GM23338 (cell line): ENCODE measurements at regions not wholly inside any gene's neighbourhood (a gene's known extent, or its start where the extent isn't known, plus 50 kb on each side); places are given as distances from the start of the nearest gene placed in this dataset.
A peak's percentile ranks its signal among the peaks of the same experiment; 100 is the strongest.

Source experiments
- ATAC-seq: fragments of 200-7000 bp; cut with Tn5 transposase; 3 replicates; pipeline ENCODE4 v1.9.1; 2020
- DNase-seq: peaks from one replicate; pipeline ENCODE4 v3.0.0-alpha.2; 2015; ENCODE audit warnings: low spot score
- H2AFZ ChIP-seq: fragments of 200-600 bp; sonication (generic); 2 replicates; pipeline ENCODE4 v1.8.0; 2016; ENCODE audit warnings: antibody characterized with exemption, mild to moderate bottlenecking, moderate library complexity
- H3F3A ChIP-seq: fragments of 200-600 bp; sonication (generic); replicated peaks from 2 replicates; pipeline ENCODE4 v1.8.0; 2017; ENCODE audit warnings: antibody characterized with exemption, mixed run types, low read depth
- H3K27ac ChIP-seq: fragments of 200-600 bp; sonication (generic); 2 replicates; pipeline ENCODE4 v1.6.1; 2016; ENCODE audit warnings: low read depth
- H3K27me3 ChIP-seq: fragments of 200-600 bp; sonication (generic); 2 replicates; pipeline ENCODE4 v1.8.0; 2016; ENCODE audit warnings: mild to moderate bottlenecking, mixed run types, moderate library complexity; ENCODE audit not compliant: insufficient read depth
- H3K36me3 ChIP-seq: fragments of 200-600 bp; sonication (generic); 2 replicates; pipeline ENCODE4 v1.8.0; 2016; ENCODE audit warnings: mild to moderate bottlenecking; ENCODE audit not compliant: insufficient read depth
- H3K4me1 ChIP-seq: fragments of 200-600 bp; sonication (generic); 2 replicates; pipeline ENCODE4 v1.8.0; 2016; ENCODE audit warnings: mild to moderate bottlenecking, moderate library complexity; ENCODE audit not compliant: insufficient read depth
- H3K4me2 ChIP-seq: fragments of 200-600 bp; sonication (generic); 2 replicates; pipeline ENCODE4 v1.7.1; 2017; ENCODE audit warnings: mixed run types
- H3K4me3 ChIP-seq: fragments of 200-600 bp; sonication (generic); 2 replicates; pipeline ENCODE4 v1.6.1; 2016; ENCODE audit warnings: mixed run types
- H3K79me2 ChIP-seq: fragments of 200-600 bp; sonication (generic); replicated peaks from 2 replicates; pipeline ENCODE4 v1.8.0; 2017; ENCODE audit warnings: mild to moderate bottlenecking; ENCODE audit not compliant: insufficient read depth
- H3K9me2 ChIP-seq: fragments of 200-600 bp; sonication (generic); 2 replicates; pipeline ENCODE4 v1.8.0; 2017; ENCODE audit not compliant: insufficient read depth
- H4K20me1 ChIP-seq: fragments of 200-600 bp; sonication (generic); replicated peaks from 2 replicates; pipeline ENCODE4 v1.8.0; 2017; ENCODE audit warnings: mild to moderate bottlenecking; ENCODE audit not compliant: insufficient read depth
- H3K27ac Mint-ChIP-seq: 2 replicates; pipeline ENCODE4 v1.8.0; 2020; ENCODE audit warnings: inconsistent platforms, mild to moderate bottlenecking, moderate library complexity, mixed read lengths
- H3K27me3 Mint-ChIP-seq: 3 replicates; pipeline ENCODE4 v1.8.0; 2022; ENCODE audit warnings: low read depth, mild to moderate bottlenecking, moderate library complexity, mixed read lengths, inconsistent platforms; ENCODE audit not compliant: insufficient read depth, poor library complexity
- H3K36me3 Mint-ChIP-seq: 3 replicates; pipeline ENCODE4 v1.8.0; 2021; ENCODE audit warnings: low read depth, mild to moderate bottlenecking, inconsistent platforms, moderate library complexity, mixed read lengths
- H3K4me1 Mint-ChIP-seq: 3 replicates; pipeline ENCODE4 v1.8.0; 2020; ENCODE audit warnings: mild to moderate bottlenecking, inconsistent platforms, mixed read lengths
- H3K4me3 Mint-ChIP-seq: 3 replicates; pipeline ENCODE4 v1.8.0; 2021; ENCODE audit warnings: moderate library complexity, mild to moderate bottlenecking, inconsistent platforms, mixed read lengths
- H3K9me3 Mint-ChIP-seq: 3 replicates; pipeline ENCODE4 v1.8.0; 2020; ENCODE audit warnings: moderate library complexity, mild to moderate bottlenecking, inconsistent platforms, mixed read lengths
- CREB1 ChIP-seq: fragments of 250-450 bp; sonication (Bioruptor Pico); IDR thresholded peaks from 2 replicates; pipeline ENCODE4 v1.5.0; 2020; ENCODE audit warnings: low read depth, mild to moderate bottlenecking, moderate library complexity
- EZH2 ChIP-seq: fragments of 200-600 bp; sonication (generic); IDR thresholded peaks from one replicate; pipeline ENCODE4 v1.8.0; 2017; ENCODE audit warnings: antibody characterized with exemption, mild to moderate bottlenecking, low read depth; ENCODE audit not compliant: unreplicated experiment
- EZH2phosphoT487 ChIP-seq: fragments of 200-600 bp; sonication (generic); IDR thresholded peaks from one replicate; pipeline ENCODE4 v1.8.1; 2018; ENCODE audit warnings: antibody characterized with exemption; ENCODE audit not compliant: unreplicated experiment
- JUNB ChIP-seq: IDR thresholded peaks from one replicate; pipeline ENCODE4 v1.6.1; 2016; ENCODE audit warnings: antibody characterized with exemption; ENCODE audit not compliant: unreplicated experiment
- NANOG ChIP-seq: IDR thresholded peaks from 2 replicates; pipeline ENCODE4 v1.6.1; 2016; ENCODE audit warnings: antibody characterized with exemption, borderline replicate concordance
- POLR2AphosphoS5 ChIP-seq: IDR thresholded peaks from 2 replicates; pipeline ENCODE4 v1.6.1; 2016; ENCODE audit warnings: antibody characterized with exemption, low read depth
- STAT1 ChIP-seq: IDR thresholded peaks from one replicate; pipeline ENCODE4 v1.6.1; 2016; ENCODE audit warnings: antibody characterized with exemption; ENCODE audit not compliant: unreplicated experiment
- ZNF114 ChIP-seq: fragments of 250-450 bp; sonication (Bioruptor Pico); IDR thresholded peaks from 2 replicates; pipeline ENCODE4 v1.5.0; 2020; ENCODE audit warnings: mild to moderate bottlenecking, moderate library complexity
- ZNF331 ChIP-seq: fragments of 250-450 bp; sonication (Bioruptor Pico); IDR thresholded peaks from 2 replicates; pipeline ENCODE4 v1.5.0; 2020; ENCODE audit warnings: low read depth, mild to moderate bottlenecking, moderate library complexity
- TF ChIP-seq, protein P1 (sequence below): IDR thresholded peaks from 2 replicates; pipeline ENCODE4 v1.6.1; 2016; ENCODE audit warnings: antibody characterized with exemption
- TF ChIP-seq, protein P2 (sequence below), 2 experiments: fragments of 200-600 bp in 1 of 2; sonication (generic) in 1 of 2; conservative IDR thresholded peaks; 2 replicates each; pipeline versions ENCODE4 v1.5.1 to v1.6.1; 2016 to 2017; ENCODE audit warnings: antibody characterized with exemption in 2 of 2, low read depth in 2 of 2, mild to moderate bottlenecking in 2 of 2, moderate library complexity in 1 of 2
- TF ChIP-seq, protein P3 (sequence below): fragments of 250-450 bp; sonication (Bioruptor Pico); IDR thresholded peaks from 2 replicates; pipeline ENCODE4 v1.5.0; 2020; ENCODE audit warnings: mild to moderate bottlenecking, moderate library complexity
- TF ChIP-seq, protein P4 (sequence below): IDR thresholded peaks from one replicate; pipeline ENCODE4 v1.6.1; 2018; ENCODE audit warnings: antibody characterized with exemption; ENCODE audit not compliant: unreplicated experiment

DNA sequence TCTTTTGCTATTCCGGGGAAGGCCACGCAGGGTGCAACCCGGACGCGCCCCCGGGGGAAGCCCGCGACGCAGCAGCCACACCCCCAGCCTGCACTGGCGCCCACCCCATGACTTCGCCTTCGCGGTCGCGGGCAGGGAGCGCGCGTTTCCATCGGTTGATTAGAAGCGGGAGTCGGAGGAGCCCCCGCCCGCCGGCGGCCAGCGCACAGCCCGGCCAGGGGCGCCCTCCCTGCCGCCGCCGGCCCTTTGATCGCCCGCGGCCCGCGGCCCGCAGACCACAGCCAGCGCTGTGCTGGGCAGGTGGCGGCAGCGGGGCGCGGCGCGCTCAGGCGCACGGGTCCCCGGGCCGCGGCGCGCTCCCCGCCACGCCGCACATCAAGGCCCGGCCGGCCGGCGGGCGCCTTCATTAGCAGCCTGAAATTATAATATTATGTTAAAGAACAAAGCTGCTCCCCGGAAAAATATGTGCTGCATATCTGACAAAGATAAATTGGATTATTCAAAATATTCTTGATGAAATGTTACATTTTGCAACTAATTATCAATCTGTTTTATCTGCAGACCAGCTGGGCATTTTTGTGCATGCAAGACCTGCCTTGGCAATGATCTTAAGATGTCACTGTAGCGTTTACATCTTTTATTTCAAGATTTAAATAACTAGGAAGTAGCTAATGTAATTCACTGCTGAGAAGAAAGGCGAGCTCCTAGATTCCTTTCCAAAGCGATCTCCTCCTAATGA, 160.7 kb upstream of the MKI67 start:
- peaks cover 8% of the 10 kb centered on the region for H3K4me1 Mint-ChIP-seq
- H3K27ac Mint-ChIP-seq: no peak overlapping the region
- H3K9me3 Mint-ChIP-seq: peaks cover 25% of the 10 kb centered on the region
- Histone ChIP-seq H3K27me3 (peaks cover 40% of the 10 kb centered on the region), H3K4me1 (peaks cover 5% of the 10 kb centered on the region), H4K20me1 (0 out of 2 replicates have a peak, but pooled peaks cover 3% of the 10 kb centered on the region), H3K4me2 (peak overlapping the region; percentile 84), H2AFZ (peak overlapping the region; percentile 98), H3K36me3 (no peaks in the 10 kb centered on the region), H3F3A (no peaks in the 10 kb centered on the region), H3K79me2 (no peaks in the 10 kb centered on the region), H3K9me2 (no peaks in the 10 kb centered on the region), H3K4me3 (peak overlapping the region; percentile 65), H3K27ac (no peak overlapping the region)
- TF ChIP-seq ZNF331 (CRISPR knock-in tag) (no peak), NANOG (no peak), STAT1 (no peak), ZNF114 (no peak), CREB1 (CRISPR knock-in tag) (no peak), POLR2AphosphoS5 (no peak), EZH2phosphoT487 (no peak), JUNB (no peak), EZH2 (no peak)
- TF ChIP-seq, protein P1, sequence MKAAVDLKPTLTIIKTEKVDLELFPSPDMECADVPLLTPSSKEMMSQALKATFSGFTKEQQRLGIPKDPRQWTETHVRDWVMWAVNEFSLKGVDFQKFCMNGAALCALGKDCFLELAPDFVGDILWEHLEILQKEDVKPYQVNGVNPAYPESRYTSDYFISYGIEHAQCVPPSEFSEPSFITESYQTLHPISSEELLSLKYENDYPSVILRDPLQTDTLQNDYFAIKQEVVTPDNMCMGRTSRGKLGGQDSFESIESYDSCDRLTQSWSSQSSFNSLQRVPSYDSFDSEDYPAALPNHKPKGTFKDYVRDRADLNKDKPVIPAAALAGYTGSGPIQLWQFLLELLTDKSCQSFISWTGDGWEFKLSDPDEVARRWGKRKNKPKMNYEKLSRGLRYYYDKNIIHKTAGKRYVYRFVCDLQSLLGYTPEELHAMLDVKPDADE: no peak
- TF ChIP-seq, protein P2, sequence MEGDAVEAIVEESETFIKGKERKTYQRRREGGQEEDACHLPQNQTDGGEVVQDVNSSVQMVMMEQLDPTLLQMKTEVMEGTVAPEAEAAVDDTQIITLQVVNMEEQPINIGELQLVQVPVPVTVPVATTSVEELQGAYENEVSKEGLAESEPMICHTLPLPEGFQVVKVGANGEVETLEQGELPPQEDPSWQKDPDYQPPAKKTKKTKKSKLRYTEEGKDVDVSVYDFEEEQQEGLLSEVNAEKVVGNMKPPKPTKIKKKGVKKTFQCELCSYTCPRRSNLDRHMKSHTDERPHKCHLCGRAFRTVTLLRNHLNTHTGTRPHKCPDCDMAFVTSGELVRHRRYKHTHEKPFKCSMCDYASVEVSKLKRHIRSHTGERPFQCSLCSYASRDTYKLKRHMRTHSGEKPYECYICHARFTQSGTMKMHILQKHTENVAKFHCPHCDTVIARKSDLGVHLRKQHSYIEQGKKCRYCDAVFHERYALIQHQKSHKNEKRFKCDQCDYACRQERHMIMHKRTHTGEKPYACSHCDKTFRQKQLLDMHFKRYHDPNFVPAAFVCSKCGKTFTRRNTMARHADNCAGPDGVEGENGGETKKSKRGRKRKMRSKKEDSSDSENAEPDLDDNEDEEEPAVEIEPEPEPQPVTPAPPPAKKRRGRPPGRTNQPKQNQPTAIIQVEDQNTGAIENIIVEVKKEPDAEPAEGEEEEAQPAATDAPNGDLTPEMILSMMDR (conservative IDR thresholded peaks at IDR 0.05; ENCODE audit: low read depth in 2 of 2): no peak
- TF ChIP-seq, protein P3, sequence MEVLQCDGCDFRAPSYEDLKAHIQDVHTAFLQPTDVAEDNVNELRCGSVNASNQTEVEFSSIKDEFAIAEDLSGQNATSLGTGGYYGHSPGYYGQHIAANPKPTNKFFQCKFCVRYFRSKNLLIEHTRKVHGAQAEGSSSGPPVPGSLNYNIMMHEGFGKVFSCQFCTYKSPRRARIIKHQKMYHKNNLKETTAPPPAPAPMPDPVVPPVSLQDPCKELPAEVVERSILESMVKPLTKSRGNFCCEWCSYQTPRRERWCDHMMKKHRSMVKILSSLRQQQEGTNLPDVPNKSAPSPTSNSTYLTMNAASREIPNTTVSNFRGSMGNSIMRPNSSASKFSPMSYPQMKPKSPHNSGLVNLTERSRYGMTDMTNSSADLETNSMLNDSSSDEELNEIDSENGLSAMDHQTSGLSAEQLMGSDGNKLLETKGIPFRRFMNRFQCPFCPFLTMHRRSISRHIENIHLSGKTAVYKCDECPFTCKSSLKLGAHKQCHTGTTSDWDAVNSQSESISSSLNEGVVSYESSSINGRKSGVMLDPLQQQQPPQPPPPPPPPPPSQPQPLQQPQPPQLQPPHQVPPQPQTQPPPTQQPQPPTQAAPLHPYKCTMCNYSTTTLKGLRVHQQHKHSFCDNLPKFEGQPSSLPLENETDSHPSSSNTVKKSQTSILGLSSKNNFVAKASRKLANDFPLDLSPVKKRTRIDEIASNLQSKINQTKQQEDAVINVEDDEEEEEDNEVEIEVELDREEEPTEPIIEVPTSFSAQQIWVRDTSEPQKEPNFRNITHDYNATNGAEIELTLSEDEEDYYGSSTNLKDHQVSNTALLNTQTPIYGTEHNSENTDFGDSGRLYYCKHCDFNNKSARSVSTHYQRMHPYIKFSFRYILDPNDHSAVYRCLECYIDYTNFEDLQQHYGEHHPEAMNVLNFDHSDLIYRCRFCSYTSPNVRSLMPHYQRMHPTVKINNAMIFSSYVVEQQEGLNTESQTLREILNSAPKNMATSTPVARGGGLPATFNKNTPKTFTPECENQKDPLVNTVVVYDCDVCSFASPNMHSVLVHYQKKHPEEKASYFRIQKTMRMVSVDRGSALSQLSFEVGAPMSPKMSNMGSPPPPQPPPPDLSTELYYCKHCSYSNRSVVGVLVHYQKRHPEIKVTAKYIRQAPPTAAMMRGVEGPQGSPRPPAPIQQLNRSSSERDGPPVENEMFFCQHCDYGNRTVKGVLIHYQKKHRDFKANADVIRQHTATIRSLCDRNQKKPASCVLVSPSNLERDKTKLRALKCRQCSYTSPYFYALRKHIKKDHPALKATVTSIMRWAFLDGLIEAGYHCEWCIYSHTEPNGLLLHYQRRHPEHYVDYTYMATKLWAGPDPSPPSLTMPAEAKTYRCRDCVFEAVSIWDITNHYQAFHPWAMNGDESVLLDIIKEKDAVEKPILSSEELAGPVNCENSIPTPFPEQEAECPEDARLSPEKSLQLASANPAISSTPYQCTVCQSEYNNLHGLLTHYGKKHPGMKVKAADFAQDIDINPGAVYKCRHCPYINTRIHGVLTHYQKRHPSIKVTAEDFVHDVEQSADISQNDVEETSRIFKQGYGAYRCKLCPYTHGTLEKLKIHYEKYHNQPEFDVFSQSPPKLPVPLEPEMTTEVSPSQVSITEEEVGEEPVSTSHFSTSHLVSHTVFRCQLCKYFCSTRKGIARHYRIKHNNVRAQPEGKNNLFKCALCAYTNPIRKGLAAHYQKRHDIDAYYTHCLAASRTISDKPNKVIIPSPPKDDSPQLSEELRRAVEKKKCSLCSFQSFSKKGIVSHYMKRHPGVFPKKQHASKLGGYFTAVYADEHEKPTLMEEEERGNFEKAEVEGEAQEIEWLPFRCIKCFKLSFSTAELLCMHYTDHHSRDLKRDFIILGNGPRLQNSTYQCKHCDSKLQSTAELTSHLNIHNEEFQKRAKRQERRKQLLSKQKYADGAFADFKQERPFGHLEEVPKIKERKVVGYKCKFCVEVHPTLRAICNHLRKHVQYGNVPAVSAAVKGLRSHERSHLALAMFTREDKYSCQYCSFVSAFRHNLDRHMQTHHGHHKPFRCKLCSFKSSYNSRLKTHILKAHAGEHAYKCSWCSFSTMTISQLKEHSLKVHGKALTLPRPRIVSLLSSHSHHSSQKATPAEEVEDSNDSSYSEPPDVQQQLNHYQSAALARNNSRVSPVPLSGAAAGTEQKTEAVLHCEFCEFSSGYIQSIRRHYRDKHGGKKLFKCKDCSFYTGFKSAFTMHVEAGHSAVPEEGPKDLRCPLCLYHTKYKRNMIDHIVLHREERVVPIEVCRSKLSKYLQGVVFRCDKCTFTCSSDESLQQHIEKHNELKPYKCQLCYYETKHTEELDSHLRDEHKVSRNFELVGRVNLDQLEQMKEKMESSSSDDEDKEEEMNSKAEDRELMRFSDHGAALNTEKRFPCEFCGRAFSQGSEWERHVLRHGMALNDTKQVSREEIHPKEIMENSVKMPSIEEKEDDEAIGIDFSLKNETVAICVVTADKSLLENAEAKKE (CRISPR knock-in tag): no peak
- TF ChIP-seq, protein P4, sequence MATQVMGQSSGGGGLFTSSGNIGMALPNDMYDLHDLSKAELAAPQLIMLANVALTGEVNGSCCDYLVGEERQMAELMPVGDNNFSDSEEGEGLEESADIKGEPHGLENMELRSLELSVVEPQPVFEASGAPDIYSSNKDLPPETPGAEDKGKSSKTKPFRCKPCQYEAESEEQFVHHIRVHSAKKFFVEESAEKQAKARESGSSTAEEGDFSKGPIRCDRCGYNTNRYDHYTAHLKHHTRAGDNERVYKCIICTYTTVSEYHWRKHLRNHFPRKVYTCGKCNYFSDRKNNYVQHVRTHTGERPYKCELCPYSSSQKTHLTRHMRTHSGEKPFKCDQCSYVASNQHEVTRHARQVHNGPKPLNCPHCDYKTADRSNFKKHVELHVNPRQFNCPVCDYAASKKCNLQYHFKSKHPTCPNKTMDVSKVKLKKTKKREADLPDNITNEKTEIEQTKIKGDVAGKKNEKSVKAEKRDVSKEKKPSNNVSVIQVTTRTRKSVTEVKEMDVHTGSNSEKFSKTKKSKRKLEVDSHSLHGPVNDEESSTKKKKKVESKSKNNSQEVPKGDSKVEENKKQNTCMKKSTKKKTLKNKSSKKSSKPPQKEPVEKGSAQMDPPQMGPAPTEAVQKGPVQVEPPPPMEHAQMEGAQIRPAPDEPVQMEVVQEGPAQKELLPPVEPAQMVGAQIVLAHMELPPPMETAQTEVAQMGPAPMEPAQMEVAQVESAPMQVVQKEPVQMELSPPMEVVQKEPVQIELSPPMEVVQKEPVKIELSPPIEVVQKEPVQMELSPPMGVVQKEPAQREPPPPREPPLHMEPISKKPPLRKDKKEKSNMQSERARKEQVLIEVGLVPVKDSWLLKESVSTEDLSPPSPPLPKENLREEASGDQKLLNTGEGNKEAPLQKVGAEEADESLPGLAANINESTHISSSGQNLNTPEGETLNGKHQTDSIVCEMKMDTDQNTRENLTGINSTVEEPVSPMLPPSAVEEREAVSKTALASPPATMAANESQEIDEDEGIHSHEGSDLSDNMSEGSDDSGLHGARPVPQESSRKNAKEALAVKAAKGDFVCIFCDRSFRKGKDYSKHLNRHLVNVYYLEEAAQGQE: no peak
- H3K36me3 Mint-ChIP-seq: peaks cover 9% of the 10 kb centered on the region; the same call in 2 of the 3 replicates
- peak overlapping the region; percentile 63 for H3K4me3 Mint-ChIP-seq
- H3K27me3 Mint-ChIP-seq: peaks cover 39% of the 10 kb centered on the region
- ATAC-seq (peak; percentile 97), DNase-seq (peak; percentile 74)
